AG10803 (cell line): ENCODE measurements at regions not wholly inside any gene's neighbourhood (a gene's known extent, or its start where the extent isn't known, plus 50 kb on each side); places are given as distances from the start of the nearest gene placed in this dataset.

Source experiments
- DNase-seq: peaks from one replicate; pipeline ENCODE4 v3.0.0; 2010; ENCODE audit warnings: low read depth
- H3K4me3 ChIP-seq: 2 replicates; pipeline ENCODE4 v1.5.1; 2011; ENCODE audit warnings: mild to moderate bottlenecking, low read length, control low read depth
- TF ChIP-seq, protein P1 (sequence below): conservative IDR thresholded peaks from 2 replicates; pipeline ENCODE4 v1.5.1; 2011; ENCODE audit warnings: mild to moderate bottlenecking, low read length, control low read depth, inconsistent platforms

DNA sequence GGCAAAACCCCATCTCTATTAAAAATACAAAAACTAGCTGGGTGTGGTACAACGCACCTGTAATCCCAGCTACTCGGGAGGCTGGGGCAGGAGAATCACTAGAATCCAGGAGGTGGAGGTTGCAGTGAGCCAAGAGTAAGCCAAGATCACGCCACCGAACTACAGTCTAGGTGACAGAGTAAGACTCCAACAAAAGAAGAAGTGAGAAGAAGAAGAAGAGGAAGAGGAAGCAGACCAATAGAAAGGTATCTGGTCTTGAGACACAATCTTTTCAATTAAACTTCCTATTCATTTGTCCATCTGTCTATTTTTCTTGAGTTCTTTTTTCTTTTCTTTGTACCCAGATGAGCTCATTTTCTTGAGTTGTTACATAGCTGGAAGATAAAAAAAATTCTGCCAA lies 55.7 kb upstream of the ACADM start:
- TF ChIP-seq, protein P1, sequence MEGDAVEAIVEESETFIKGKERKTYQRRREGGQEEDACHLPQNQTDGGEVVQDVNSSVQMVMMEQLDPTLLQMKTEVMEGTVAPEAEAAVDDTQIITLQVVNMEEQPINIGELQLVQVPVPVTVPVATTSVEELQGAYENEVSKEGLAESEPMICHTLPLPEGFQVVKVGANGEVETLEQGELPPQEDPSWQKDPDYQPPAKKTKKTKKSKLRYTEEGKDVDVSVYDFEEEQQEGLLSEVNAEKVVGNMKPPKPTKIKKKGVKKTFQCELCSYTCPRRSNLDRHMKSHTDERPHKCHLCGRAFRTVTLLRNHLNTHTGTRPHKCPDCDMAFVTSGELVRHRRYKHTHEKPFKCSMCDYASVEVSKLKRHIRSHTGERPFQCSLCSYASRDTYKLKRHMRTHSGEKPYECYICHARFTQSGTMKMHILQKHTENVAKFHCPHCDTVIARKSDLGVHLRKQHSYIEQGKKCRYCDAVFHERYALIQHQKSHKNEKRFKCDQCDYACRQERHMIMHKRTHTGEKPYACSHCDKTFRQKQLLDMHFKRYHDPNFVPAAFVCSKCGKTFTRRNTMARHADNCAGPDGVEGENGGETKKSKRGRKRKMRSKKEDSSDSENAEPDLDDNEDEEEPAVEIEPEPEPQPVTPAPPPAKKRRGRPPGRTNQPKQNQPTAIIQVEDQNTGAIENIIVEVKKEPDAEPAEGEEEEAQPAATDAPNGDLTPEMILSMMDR = no peak
- DNase-seq = no peak
- H3K4me3 ChIP-seq = no peak overlapping the region

DNA sequence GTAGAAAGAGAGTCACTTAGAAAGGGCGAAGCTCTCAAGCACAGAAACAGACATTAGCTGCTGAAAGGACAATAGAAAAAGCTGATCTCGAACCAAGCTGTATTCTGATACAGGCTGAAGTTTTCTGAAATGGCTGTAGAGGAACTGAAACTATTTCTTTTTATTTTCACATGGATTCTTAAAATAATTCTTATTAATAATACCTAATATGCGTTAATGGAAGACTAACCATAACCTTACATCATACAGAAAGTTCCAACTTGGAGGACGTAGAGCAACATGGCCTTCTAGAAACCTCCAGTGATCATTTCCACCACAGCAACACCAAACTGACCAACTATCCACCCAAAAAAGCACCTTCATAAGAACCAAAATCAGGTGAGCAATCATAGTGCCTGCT lies 52.8 kb upstream of the ACADM start:
- no peak for DNase-seq
- H3K4me3 ChIP-seq = no peak overlapping the region
- TF ChIP-seq, protein P1 = no peak

DNA sequence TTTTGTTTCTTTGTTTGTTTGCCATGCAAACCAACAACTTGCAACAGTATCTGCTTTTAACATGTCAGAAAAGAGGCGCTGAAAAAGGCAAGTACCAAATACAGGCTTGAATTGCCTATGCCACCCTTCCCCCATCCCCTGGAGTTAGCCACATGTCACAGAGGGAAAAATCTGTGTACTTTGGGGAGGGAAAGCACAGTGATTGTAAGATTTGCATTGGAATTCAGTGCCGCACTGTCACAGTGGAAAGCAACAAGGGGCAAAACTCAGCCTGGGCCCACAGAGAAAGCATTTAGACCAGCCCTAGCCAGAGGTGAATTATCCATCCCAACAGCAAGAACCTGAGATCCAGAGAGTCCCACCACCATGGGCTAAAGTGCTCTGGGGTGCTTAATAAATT lies 52.4 kb upstream of the ACADM start:
- TF ChIP-seq, protein P1 = no peak
- no peak for DNase-seq
- H3K4me3 ChIP-seq = no peak overlapping the region

DNA sequence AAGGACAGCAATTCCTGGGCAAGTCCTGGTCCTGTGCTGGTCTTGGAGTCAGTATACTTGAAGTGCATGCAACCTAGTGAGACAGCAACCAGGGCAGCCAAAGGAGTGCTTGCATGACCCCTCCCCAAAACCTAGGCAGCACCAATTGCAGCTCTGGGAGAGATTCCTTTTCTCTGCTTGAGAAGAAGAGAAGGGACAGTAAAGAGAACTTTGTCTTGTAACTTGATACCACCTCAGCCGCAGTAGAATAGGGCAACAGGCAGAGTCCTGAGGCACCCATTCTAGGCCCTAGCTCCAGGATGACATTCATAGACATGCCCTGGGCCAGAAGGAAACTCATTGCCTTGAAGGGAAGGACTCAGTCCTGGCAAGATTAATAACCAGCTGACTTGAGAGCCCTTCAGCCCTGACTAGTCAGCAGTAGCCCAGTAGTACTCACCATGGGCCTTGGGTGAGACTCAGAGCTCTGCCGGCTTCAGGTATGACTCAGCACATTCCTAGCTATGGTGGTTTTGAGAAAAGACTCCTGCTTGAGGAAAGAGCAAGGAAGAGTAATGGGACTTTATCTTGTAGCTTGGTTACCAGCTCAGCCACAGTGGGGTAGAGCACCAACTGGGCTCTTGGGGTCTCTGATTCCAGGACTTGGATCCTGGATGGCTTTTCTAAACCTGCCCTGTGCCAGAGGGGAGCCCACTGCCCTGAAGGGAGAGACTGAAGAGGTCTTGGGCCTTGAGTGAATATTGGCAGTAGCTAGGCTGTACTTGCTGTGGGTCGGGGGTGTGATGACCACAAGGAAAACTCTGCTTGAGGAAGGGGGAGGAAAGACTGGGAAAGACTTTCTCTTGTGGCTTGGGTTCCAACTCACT lies 51.7 kb upstream of the ACADM start:
- TF ChIP-seq, protein P1 = no peak
- no peak overlapping the region for H3K4me3 ChIP-seq
- DNase-seq = peak; percentile 83

DNA sequence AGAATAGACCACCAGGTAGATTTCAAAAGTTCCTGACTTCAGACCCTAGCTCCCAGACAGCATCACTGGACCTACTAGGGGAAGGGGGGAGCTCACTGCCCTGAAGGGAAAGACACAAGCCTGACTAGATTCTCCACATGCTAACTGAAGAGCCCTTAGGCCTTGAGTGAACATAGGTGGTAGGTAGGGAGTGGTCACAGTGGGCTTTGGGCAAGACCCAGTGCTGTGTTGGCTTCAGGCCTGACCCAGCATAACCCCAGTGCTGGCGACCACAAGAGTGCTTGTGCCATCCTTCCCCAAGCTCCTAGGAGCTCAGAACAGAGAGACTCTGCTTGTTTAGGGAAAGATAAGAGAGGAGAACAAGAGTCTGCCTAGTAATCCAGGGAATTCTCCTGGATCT lies 51.1 kb upstream of the ACADM start:
- DNase-seq = no peak
- H3K4me3 ChIP-seq = no peak overlapping the region
- TF ChIP-seq, protein P1 = no peak

DNA sequence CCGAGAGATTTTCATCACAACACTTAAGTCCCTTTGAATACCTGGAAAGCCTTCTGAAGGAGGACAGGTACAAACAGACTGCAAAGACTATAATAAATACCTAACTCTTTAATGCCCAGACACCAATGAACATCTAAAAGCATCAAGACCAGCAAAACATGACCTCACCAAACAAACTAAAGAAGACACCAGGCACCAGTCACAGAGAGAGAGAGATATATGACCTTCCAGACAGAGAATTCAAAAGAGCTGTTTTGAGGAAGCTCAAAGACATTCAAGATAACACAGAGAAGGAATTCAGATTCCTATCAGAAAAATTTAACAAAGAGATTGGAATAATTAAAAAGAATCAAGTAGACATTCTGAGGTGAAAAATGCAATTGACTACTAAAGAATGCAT lies 50.6 kb upstream of the ACADM start:
- no peak overlapping the region for H3K4me3 ChIP-seq
- no peak for DNase-seq
- TF ChIP-seq, protein P1 = no peak
